Stimulated activated naive CD8-positive, alpha-beta T cell treated with anti-CD3 and anti-CD28 coated beads, Interleukin-15, Interleukin-2, amounts not matched to agents 100 ng/mL and 50 ng/mL, for 24 hours (primary cell): ENCODE measurements at regions not wholly inside any gene's neighbourhood (a gene's known extent, or its start where the extent isn't known, plus 50 kb on each side); places are given as distances from the start of the nearest gene placed in this dataset.
"Not testable (repeated sequence)": the region's sequence is repeated elsewhere in the genome, so short reads cannot be mapped to it uniquely, and the experiment has no call there.

Source experiments
- H3K27ac Mint-ChIP-seq: one replicate; pipeline ENCODE4 v1.8.0; 2021; ENCODE audit warnings: mild to moderate bottlenecking, mixed read lengths
- H3K27me3 Mint-ChIP-seq: one replicate; pipeline ENCODE4 v1.8.0; 2021; ENCODE audit warnings: mixed read lengths
- H3K36me3 Mint-ChIP-seq: one replicate; pipeline ENCODE4 v1.8.0; 2021; ENCODE audit warnings: low read depth, mixed read lengths
- H3K4me1 Mint-ChIP-seq: one replicate; pipeline ENCODE4 v1.8.0; 2021; ENCODE audit warnings: low read depth, mixed read lengths
- H3K4me3 Mint-ChIP-seq: one replicate; pipeline ENCODE4 v1.8.0; 2021; ENCODE audit warnings: mild to moderate bottlenecking, mixed read lengths
- H3K9me3 Mint-ChIP-seq: one replicate; pipeline ENCODE4 v1.8.0; 2021; ENCODE audit warnings: mixed read lengths

DNA sequence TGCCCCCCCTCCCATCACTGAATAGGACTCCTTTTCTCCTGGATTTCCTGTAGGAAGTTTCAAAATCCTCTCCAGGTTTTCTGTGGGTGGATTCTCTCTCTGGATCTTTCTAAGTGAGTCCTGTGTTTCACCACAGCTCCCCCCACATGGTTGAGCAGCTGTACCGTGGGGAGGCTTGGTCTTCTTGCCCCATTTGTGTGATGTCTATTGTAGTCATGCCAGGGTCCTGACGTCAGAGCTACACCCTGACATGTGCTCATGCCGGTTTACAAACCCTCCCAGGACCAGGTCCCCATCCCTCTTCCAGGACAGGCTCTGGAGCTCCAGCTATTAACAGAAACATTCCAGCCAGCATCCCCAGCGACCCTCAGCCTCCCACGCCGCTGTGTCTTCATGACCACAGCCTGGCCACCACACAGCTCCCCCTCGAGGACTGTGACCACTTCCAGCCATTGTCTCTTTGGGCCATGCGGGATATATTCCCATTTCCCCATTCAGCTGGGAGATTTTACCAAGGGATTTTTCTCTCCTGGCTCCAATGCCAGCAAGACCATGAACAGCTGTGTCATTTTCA, 331.6 kb downstream of the CACNA1B start:
- H3K4me3 Mint-ChIP-seq, H3K36me3 Mint-ChIP-seq: not testable (repeated sequence)

GRCh38 chr9:138210388-138210986, 332.9 kb downstream of the CACNA1B start:
- H3K9me3 Mint-ChIP-seq, H3K36me3 Mint-ChIP-seq, H3K27ac Mint-ChIP-seq, H3K4me1 Mint-ChIP-seq, H3K27me3 Mint-ChIP-seq, H3K4me3 Mint-ChIP-seq: not testable (repeated sequence)

More for the DNA sequence above, 331.6 kb downstream of the CACNA1B start:
- not testable (repeated sequence) for H3K4me1 Mint-ChIP-seq, H3K9me3 Mint-ChIP-seq, H3K27me3 Mint-ChIP-seq, H3K27ac Mint-ChIP-seq

DNA sequence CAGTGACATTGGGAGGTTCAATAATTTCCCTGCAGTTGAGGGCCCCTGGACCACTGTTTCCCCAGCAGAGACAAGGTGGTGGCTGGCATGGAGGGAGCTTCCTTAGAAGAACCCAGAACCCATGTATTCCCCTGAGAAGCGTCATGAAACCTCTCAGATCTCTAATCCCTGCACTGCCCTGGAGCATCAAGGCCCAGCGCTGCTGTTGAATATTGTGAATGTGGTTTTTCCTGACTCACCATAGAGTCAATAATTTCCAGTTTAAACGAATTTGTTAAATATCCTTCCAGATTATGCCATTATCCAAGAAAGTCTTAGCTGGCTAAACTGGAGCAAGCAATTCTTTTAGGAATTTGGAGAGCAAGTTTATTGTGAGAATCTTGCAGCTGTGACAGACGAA, 333.5 kb downstream of the CACNA1B start:
- H3K36me3 Mint-ChIP-seq, H3K27ac Mint-ChIP-seq, H3K27me3 Mint-ChIP-seq, H3K9me3 Mint-ChIP-seq, H3K4me3 Mint-ChIP-seq, H3K4me1 Mint-ChIP-seq: not testable (repeated sequence)

DNA sequence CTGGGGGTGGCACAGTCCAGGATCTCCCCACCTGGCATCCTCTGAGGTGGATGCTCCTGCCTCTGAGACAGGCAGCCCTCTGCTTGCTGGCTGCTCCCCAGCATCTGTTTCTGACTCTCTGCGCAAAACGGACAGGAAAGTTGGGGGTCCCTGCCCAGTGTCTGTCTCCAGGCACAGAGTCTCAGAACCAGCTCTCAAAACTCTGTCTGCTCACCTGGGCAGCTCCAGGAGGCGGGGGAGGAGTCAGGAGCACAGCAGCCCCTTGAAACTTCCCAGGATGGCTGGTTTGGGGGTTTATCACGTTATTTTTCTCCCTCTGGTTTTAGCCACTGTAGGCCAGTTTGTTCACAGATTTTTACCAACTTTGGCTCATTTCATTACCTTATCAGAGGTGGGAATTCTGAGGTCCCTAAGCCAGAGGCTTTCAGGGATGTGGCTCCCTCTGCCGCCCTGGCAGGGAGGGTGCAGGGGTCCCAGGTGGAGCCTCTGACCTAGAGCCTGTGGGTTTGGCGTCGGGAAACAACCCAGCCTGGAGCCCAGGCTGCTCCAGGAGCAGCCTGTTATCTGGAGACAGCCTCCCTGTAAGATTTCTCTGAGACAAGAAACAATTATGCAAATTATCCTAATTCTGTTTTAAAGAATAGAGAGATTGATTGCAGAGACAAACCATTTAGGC, 334.1 kb downstream of the CACNA1B start:
- H3K27me3 Mint-ChIP-seq, H3K9me3 Mint-ChIP-seq, H3K4me3 Mint-ChIP-seq, H3K4me1 Mint-ChIP-seq, H3K27ac Mint-ChIP-seq, H3K36me3 Mint-ChIP-seq: not testable (repeated sequence)

GRCh38 chr9:138212811-138213210, 335.2 kb downstream of the CACNA1B start:
- H3K4me1 Mint-ChIP-seq, H3K27me3 Mint-ChIP-seq, H3K4me3 Mint-ChIP-seq, H3K9me3 Mint-ChIP-seq, H3K27ac Mint-ChIP-seq, H3K36me3 Mint-ChIP-seq: not testable (repeated sequence)

DNA sequence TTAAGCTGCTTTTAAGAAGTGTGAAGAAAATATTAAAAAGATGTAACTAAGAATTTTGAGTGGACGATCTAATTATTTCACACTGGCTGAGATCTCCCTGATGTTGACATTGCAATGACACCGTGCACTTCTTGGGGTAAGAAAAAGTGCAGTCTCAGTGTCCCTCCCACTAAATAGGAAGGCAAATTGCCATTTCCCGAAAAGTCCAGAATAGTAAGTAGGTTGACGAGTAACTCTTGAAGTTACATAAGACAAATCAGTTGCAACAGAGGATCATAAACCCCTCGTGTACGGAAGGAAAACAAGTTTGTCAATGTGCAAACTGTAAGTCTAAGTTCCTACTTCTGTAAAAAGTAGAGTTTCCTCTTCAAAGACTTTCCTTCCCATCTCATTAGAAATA, 336.2 kb downstream of the CACNA1B start:
- not testable (repeated sequence) for H3K4me1 Mint-ChIP-seq, H3K4me3 Mint-ChIP-seq, H3K27ac Mint-ChIP-seq, H3K36me3 Mint-ChIP-seq, H3K27me3 Mint-ChIP-seq, H3K9me3 Mint-ChIP-seq

- H3K36me3 Mint-ChIP-seq, H3K9me3 Mint-ChIP-seq, H3K27ac Mint-ChIP-seq, H3K4me1 Mint-ChIP-seq, H3K4me3 Mint-ChIP-seq, H3K27me3 Mint-ChIP-seq: not testable (repeated sequence)
Observed at GRCh38 chr9:138214548-138214947, 337.0 kb downstream of the CACNA1B start.

DNA sequence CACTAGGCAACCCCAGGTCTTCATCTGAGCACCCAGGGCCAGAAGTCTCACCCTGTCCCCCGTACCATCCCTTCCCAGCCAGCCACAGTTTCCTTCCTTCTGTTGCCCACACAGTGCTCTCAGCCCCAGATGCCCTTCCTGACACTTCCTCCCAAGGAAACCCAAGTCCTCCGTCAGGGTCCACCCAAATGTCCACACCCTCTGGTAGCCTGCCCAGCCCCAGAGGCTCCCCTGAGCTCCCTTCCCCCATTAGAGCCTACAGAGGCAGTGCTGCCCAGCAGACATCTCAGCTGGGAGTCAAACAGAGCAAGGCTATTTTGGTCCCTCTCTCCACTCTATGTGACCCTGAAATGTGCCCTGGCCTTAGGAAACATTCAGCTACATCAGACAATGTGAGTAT, 338.0 kb downstream of the CACNA1B start:
- not testable (repeated sequence) for H3K27me3 Mint-ChIP-seq, H3K4me1 Mint-ChIP-seq, H3K36me3 Mint-ChIP-seq, H3K4me3 Mint-ChIP-seq, H3K27ac Mint-ChIP-seq, H3K9me3 Mint-ChIP-seq

- H3K4me3 Mint-ChIP-seq, H3K27ac Mint-ChIP-seq, H3K4me1 Mint-ChIP-seq, H3K9me3 Mint-ChIP-seq, H3K27me3 Mint-ChIP-seq, H3K36me3 Mint-ChIP-seq: not testable (repeated sequence)
Observed at GRCh38 chr9:138216817-138217216, 339.2 kb downstream of the CACNA1B start.

DNA sequence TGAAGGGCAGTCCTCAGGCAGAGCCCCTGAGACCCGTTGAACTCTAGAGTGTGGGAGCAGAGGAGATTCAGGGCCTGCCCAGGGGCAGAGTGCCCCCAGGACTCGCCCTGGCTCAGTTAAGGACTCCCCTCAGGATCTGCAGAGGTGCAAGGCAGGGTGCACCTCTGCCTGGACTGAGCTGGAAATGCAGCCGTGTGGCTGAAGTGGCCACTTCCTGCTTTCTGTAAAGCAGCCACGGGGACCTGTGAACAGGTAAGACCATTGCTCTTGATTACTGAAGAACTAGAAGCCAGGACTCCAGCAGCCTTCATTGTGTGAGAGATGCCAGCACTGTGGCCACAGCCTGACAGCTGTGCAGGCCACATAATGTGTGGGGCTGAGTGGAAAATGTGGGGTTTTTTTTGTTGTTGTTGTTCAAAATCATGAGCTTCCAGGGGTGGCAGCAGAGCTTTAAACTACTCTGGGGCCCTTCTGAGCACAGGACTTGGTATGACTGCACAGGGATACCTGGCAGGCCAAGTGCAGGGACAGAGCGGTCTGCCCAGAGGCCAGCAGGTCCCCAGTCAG, 339.8 kb downstream of the CACNA1B start:
- H3K27ac Mint-ChIP-seq = not testable (repeated sequence)

DNA sequence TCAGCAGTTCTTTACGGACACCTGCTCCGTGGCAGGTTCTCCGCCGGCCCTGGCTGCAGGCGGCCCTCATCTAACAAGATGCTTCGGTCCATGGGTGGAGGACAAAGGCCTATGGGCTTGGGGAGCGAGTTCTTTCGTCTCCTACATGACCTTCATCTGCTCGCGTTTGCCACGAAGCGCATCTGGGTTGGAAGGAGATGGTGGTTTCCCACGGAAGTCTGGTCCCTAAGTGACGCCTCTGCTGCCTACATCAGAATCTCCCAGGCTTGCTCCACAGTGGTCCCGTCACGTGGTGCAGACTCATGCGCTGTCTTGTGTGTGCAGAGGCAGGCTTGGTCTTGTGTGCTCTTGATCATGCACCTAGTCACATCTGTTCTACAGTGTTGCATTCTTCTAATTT, 341.7 kb downstream of the CACNA1B start:
- H3K36me3 Mint-ChIP-seq, H3K27ac Mint-ChIP-seq, H3K4me1 Mint-ChIP-seq, H3K4me3 Mint-ChIP-seq, H3K27me3 Mint-ChIP-seq, H3K9me3 Mint-ChIP-seq: not testable (repeated sequence)

More for the DNA sequence above, 339.8 kb downstream of the CACNA1B start:
- not testable (repeated sequence) for H3K4me3 Mint-ChIP-seq, H3K9me3 Mint-ChIP-seq, H3K27me3 Mint-ChIP-seq, H3K36me3 Mint-ChIP-seq, H3K4me1 Mint-ChIP-seq

GRCh38 chr9:138221446-138222054, 344.0 kb downstream of the CACNA1B start:
- not testable (repeated sequence) for H3K27me3 Mint-ChIP-seq, H3K4me1 Mint-ChIP-seq, H3K36me3 Mint-ChIP-seq, H3K9me3 Mint-ChIP-seq, H3K27ac Mint-ChIP-seq
- peak overlapping the region; percentile 49 for H3K4me3 Mint-ChIP-seq

GRCh38 chr9:138237099-138237498, 359.5 kb downstream of the CACNA1B start:
- H3K4me3 Mint-ChIP-seq, H3K36me3 Mint-ChIP-seq, H3K27ac Mint-ChIP-seq, H3K4me1 Mint-ChIP-seq, H3K9me3 Mint-ChIP-seq, H3K27me3 Mint-ChIP-seq: not testable (repeated sequence)

DNA sequence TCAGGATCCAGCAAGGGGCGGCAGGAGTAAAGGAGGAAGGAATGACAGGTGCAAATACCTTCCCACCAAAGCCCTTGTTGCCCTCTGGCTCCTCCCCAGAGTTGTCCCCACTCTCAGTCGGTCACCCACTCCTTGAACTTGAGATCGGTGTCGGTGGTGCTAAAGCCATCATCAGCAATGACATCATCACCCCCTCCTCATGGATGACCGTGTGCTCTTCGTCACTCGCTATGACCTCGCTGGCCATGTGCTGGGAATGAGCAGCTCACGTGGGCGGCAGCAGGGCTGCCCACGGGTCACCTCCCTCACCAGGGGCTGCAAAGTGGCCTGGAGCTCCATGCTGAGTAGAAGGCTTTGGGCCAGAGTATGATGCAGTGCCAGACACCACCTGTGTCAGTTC, 405.3 kb downstream of the CACNA1B start:
- H3K27ac Mint-ChIP-seq, H3K27me3 Mint-ChIP-seq, H3K4me3 Mint-ChIP-seq, H3K36me3 Mint-ChIP-seq, H3K9me3 Mint-ChIP-seq, H3K4me1 Mint-ChIP-seq: not testable (repeated sequence)
